CD4-positive, alpha-beta T cell (primary cell): ENCODE measurements at regions not wholly inside any gene's neighbourhood (a gene's known extent, or its start where the extent isn't known, plus 50 kb on each side); places are given as distances from the start of the nearest gene placed in this dataset.
A peak's percentile ranks its signal among the peaks of the same experiment; 100 is the strongest.

Source experiments
- ATAC-seq: fragments of 200-7000 bp; cut with Tn5 transposase; one replicate; pipeline ENCODE4 v1.10.0; 2022; ENCODE audit warnings: mild to moderate bottlenecking; ENCODE audit not compliant: poor library complexity
- CTCF ChIA-PET: fragments of 350-600 bp; sonication (Branson Sonifier 250); formaldehyde crosslinking; loops from one replicate; lab custom pipeline; 2021; ENCODE audit warnings: antibody characterized with exemption, inconsistent platforms; lab: Charles Lee
- POLR2A ChIA-PET: fragments of 350-600 bp; sonication (Branson Sonifier 250); formaldehyde crosslinking; loops from one replicate; lab custom pipeline; 2021; ENCODE audit warnings: antibody characterized with exemption, inconsistent platforms; lab: Charles Lee
- DNase-seq, 14 experiments: peaks; one replicate each; pipeline ENCODE4 v3.0.0-alpha.2; 2013 to 2020; ENCODE audit warnings: mixed read lengths in 2 of 14
- H3K27ac ChIP-seq, 2 donors: one replicate each; pipeline versions ENCODE4 v1.5.1 to v1.7.0; 2013; ENCODE audit warnings: low read length in 2 of 2, low read depth in 1 of 2, mild to moderate bottlenecking in 1 of 2
- H3K27me3 ChIP-seq, 2 experiments: 1 replicate in 1 of 2; 2 replicates in 1 of 2; pipeline versions ENCODE4 v1.6.1 to v1.7.0; 2013; ENCODE audit warnings: low read length in 2 of 2, control low read depth in 1 of 2, mild to moderate bottlenecking in 1 of 2, moderate library complexity in 1 of 2; ENCODE audit not compliant: insufficient read depth in 2 of 2, control insufficient read depth in 1 of 2
- H3K36me3 ChIP-seq: one replicate; pipeline ENCODE4 v1.6.1; 2013; ENCODE audit warnings: low read length, control low read depth; ENCODE audit not compliant: insufficient read depth
- H3K4me1 ChIP-seq: one replicate; pipeline ENCODE4 v1.6.1; 2013; ENCODE audit warnings: low read length, control low read depth; ENCODE audit not compliant: insufficient read depth
- H3K4me3 ChIP-seq: one replicate; pipeline ENCODE4 v1.5.1; 2013; ENCODE audit warnings: mild to moderate bottlenecking, low read length, moderate library complexity
- H3K9me3 ChIP-seq, 2 experiments: 1 replicate in 1 of 2; 2 replicates in 1 of 2; pipeline versions ENCODE4 v1.6.1 to v1.7.0; 2013; ENCODE audit warnings: low read length in 2 of 2, mild to moderate bottlenecking in 2 of 2, control low read depth in 1 of 2, moderate library complexity in 1 of 2; ENCODE audit not compliant: control insufficient read depth in 1 of 2, insufficient read depth in 1 of 2
- H3K27ac Mint-ChIP-seq: one replicate; pipeline ENCODE4 v1.8.0; 2020; ENCODE audit warnings: mixed read lengths
- H3K27me3 Mint-ChIP-seq: one replicate; pipeline ENCODE4 v1.8.0; 2021; ENCODE audit warnings: mixed read lengths
- H3K36me3 Mint-ChIP-seq: one replicate; pipeline ENCODE4 v1.8.0; 2021; ENCODE audit warnings: low read depth, mixed read lengths
- H3K4me1 Mint-ChIP-seq: one replicate; pipeline ENCODE4 v1.8.0; 2021; ENCODE audit warnings: low read depth, mixed read lengths
- H3K4me3 Mint-ChIP-seq: one replicate; pipeline ENCODE4 v1.8.0; 2020; ENCODE audit warnings: mild to moderate bottlenecking, mixed read lengths
- H3K9me3 Mint-ChIP-seq: one replicate; pipeline ENCODE4 v1.8.0; 2020; ENCODE audit warnings: mixed read lengths
- CTCF ChIP-seq: fragments of 200-600 bp; IDR thresholded peaks from one replicate; pipeline ENCODE4 v1.8.0; 2022; ENCODE audit warnings: antibody characterized with exemption, mild to moderate bottlenecking
- intact Hi-C, 2 experiments: fragments of 100-400 bp; cut with DNase I in 1 of 2; cut with micrococcal nuclease in 1 of 2; formaldehyde crosslinking; loops; one replicate each; pipeline versions ENCODE4 v1.15.1 to v1.9.0; 2023 to 2025; cut with DNase I, micrococcal nuclease

- H3K27ac Mint-ChIP-seq: no peak overlapping the region
- H3K9me3 ChIP-seq: no peaks in the 10 kb centered on the region
- H3K27ac ChIP-seq: no peak overlapping the region
- H3K4me3 ChIP-seq: no peak overlapping the region
- CTCF ChIA-PET: interaction anchor here (0.6 kb wide), 1 partner anchor 269 kb away, joined by 4 read pairs; no protein-coding TSS in a partner anchor
- TF ChIP-seq CTCF: no peak
- H3K4me3 Mint-ChIP-seq: no peak overlapping the region
- no peaks in the 10 kb centered on the region for H3K27me3 ChIP-seq
- H3K27me3 Mint-ChIP-seq: no peaks in the 10 kb centered on the region
- ATAC-seq (no peak), DNase-seq (no peak)
- H3K9me3 Mint-ChIP-seq: no peaks in the 10 kb centered on the region
- H3K36me3 ChIP-seq: no peaks in the 10 kb centered on the region
- intact Hi-C loops: no loop called here
- H3K4me1 Mint-ChIP-seq: peaks cover 21% of the 10 kb centered on the region
- no peaks in the 10 kb centered on the region for H3K36me3 Mint-ChIP-seq
- POLR2A ChIA-PET: no interaction called here
- no peaks in the 10 kb centered on the region for H3K4me1 ChIP-seq
These were observed 74.2 kb upstream of the RNF217 start for GRCh38 chr6:124887872-124888580.

GRCh38 chr6:124888581-124889371, 73.5 kb upstream of the RNF217 start:
- POLR2A ChIA-PET: no interaction called here
- Histone ChIP-seq H3K27me3 (no peaks in the 10 kb centered on the region), H3K4me3 (no peak overlapping the region), H3K9me3 (no peaks in the 10 kb centered on the region), H3K36me3 (no peaks in the 10 kb centered on the region), H3K4me1 (no peaks in the 10 kb centered on the region), H3K27ac (no peak overlapping the region)
- H3K4me1 Mint-ChIP-seq: peaks cover 17% of the 10 kb centered on the region
- no peak overlapping the region for H3K27ac Mint-ChIP-seq
- H3K4me3 Mint-ChIP-seq: peak overlapping the region; percentile 60
- H3K36me3 Mint-ChIP-seq: no peaks in the 10 kb centered on the region
- CTCF ChIA-PET: interaction anchor here (0.6 kb wide), 1 partner anchor 270 kb away, joined by 4 read pairs; no protein-coding TSS in a partner anchor
- intact Hi-C loops: no loop called here
- H3K9me3 Mint-ChIP-seq: no peaks in the 10 kb centered on the region
- DNase-seq (no peak), ATAC-seq (no peak)
- H3K27me3 Mint-ChIP-seq: no peaks in the 10 kb centered on the region
- no peak for TF ChIP-seq CTCF

GRCh38 chr6:124901084-124901483, 61.2 kb upstream of the RNF217 start:
- Mint-ChIP-seq H3K4me3 (no peak overlapping the region), H3K27ac (no peak overlapping the region), H3K9me3 (no peaks in the 10 kb centered on the region), H3K36me3 (no peaks in the 10 kb centered on the region), H3K27me3 (no peaks in the 10 kb centered on the region), H3K4me1 (no peaks in the 10 kb centered on the region)
- ChIA-PET POLR2A (no interaction called here), CTCF (no interaction called here)
- H3K27me3 ChIP-seq: no peaks in the 10 kb centered on the region
- H3K36me3 ChIP-seq: no peaks in the 10 kb centered on the region
- H3K4me1 ChIP-seq: no peaks in the 10 kb centered on the region
- intact Hi-C loops: no loop called here
- H3K4me3 ChIP-seq: no peak overlapping the region
- no peak for ATAC-seq
- no peak for DNase-seq
- TF ChIP-seq CTCF: no peak
- H3K9me3 ChIP-seq: no peaks in the 10 kb centered on the region
- no peak overlapping the region for H3K27ac ChIP-seq
